Right hindlimb (tissue), 1 donor: ENCODE measurements at regions not wholly inside any gene's neighbourhood (a gene's known extent, or its start where the extent isn't known, plus 50 kb on each side); places are given as distances from the start of the nearest gene placed in this dataset.

ENCODE experiments used
- DNase-seq: peaks from one replicate; pipeline ENCODE4 v3.0.0-alpha.2; 2018

DNA sequence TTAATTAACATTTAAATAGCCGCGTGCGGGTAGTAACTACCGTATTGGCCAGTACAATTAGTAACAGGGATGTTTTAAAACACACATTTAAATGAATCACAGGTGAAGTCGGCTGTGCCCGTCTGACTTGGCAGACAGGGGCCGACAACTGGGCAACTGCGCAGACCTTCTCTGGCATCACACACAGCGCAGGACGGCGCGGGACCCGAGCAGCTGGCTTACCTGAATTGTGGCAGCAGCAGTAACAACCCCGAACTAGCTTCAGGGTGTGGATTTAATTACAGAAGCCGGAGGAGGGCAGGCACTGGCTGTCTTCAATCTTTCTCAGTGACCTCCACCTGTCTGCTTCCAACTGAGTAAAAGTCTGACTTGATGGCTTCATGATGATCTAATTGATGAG, 91.7 kb downstream of the DACT2 start:
- DNase-seq, result no peak

DNA sequence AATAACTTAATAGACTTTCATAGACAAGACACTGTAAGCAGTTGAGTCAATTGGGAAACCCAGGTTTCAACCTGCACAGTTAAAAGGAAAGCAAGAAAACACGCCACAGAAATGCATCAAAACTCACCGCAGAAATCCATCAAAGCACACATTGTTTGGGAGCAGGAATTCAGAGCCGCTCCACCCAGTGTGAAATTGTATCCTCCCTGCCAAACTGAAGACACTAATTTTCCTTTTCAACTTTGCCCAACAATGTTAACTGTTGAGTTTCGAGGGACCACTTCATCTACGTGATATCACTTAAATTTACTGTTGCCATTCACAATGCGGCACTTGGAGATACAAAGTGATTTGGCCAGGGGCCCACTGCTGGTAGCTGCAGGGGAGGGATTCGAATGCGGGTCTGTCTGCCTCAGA, 92.7 kb downstream of the DACT2 start:
- DNase-seq, result no peak

DNA sequence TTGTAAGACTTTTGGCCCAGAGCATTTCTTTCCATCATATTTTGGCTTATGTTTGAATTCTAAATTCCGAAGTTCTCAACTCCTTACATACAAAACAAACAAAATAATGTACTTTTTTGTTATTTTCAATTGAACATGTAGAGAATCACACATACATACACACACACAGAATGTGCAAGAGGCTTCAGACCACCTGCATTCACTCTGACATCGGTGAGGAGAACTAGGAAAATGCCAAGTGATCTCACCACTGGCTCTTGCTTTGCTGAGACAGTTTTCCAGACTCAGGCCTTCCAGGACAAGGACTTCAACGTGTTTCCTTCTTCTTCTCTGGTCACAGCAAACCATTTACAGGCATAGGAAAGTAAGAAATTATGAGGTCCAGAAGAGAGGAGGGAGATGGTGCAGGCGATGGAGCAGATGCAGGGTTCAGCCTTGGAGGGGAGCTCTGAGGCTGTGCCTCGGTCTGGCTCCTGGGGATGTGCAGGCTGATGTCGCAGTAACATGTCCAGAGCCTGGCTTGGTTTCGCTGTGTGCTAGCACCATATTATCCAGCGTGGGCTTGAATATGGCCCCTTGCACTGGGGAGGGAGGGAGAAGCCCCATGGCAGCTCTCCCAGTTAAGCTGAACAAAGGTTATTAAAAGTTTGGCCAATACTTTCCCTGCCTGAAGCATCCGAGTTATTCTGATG, 93.4 kb downstream of the DACT2 start:
- peak; percentile 88 for DNase-seq

DNA sequence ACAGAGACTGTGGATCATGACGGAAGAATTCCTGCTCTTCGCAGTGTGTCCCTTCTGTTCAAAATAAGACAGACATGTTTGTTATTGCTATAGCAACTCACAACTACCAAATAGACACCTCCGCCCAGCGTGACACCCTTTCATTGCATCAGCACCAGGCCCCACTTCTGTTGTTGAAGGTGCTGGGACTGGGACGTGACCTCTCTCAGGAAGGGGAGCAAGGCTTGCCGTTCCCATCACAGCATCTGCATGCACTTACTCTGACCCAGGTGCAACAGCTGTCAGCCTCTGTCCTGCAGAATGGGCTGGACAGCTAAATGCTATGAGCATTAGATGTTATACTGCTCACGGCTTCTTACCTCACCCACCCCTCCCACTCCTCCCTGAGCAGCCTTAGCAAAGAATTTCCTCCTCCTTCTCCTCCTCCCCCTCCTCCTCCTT, 94.1 kb downstream of the DACT2 start:
- DNase-seq, result peak; percentile 85

DNA sequence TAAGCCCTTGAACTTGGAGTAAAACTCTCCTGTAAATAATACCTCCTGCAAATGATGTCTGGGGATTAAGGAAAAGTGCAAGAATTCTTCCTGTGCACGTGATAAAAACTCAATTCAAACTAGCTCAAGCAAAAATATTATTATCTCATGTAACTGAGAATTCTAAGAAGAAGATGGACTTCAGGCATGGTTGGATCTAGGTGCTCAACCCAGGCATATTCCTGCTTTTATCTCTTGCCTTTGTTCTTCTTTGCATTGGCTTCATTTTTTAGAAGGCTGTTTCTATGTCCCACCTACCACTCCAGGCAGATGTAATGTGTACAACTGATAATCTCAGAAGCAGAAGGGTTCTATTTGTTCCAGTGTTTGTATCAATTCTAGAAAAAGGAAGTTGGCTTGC, 95.8 kb downstream of the DACT2 start:
- no peak for DNase-seq

DNA sequence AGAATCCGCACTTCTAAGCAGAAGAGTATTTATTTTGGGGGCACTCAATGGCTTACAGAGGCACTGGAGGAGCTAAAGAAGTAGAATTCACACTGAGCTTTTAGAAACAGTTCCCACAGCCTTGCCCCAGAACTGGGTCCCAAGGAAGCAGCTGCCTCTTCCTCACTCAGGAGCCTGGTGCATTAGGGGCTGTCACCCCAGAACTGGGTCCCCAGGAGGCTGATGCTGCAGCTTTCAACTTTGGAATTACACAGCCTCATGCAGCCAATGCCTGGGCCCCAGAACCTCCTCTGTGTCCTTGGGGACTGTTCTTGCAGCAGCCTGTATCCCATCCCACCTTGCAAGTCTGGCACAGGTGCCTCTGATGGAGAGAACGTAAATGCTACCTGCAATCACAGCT, 96.4 kb downstream of the DACT2 start:
- no peak for DNase-seq

DNA sequence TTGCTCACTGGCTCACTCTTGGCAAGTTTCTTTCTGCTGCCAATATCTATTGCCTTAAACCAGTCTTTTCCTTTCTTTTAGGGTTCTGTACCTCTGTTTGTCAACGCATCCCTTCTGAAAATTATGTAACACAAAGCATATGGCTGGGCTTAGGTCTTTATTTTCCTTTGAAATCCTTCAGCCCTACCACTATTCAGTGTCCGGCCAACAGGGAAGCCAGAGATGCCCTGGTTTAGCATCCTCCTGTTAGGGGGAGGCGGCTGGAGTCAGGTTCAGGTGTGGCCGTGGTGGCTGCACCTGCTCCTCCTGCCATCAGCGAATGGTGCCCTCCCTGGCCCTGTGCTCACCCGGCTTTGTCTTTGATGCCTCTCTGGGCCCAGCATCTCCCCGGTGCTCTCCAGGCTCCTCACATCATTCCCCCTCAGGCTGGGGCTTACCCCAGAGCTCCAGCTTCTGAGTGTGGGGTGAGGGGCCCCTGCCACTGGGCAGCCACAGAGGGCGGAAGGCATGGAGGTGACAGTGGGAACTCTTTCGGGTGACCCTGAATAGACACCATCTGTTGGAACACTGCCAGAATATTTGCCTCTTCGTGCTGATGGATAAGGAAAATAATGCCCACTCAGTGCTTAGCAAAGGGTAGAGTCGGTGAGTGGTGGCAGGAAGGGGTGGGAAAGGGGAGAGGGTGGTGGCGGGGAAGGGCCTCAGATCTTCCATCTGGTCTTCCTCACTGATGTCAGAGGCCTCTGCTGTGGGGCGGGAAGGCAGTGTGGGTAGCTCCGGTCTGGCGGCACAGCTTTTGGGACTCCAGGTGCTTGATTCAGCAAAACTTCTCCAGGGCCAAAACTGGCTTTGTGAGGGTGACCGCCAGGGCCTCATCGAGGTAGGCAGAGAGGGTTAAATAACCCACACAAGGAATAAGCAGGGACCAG, 97.2 kb downstream of the DACT2 start:
- no peak for DNase-seq

DNA sequence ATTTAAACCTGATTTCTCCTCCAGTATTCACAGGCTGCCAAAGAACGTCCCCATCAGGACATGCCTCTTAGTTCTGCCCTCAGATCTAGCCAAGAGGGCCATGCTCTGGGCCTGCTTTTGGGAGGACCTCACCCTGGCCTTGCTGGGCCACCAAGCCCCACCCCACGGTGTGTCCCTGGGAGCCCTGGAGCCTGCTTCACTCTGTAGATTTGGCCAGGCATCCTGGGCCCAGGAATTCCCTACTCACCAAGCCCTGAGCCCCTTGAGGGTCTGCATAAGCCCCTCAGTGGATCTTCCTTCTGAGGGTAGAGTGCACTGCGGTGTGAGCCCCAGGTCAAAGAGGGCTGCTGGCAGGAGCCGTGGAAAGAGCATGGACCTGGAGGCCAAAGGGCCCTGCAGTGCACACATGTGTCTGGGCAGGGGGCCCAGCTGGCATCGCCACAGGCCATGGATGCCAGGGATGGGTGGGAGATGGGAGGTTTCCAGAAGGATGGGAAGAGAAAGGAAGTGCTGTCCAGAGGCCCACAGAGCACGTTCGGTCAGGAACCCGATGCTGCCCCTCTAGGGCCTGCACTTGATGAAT, 98.0 kb downstream of the DACT2 start:
- no peak for DNase-seq

DNA sequence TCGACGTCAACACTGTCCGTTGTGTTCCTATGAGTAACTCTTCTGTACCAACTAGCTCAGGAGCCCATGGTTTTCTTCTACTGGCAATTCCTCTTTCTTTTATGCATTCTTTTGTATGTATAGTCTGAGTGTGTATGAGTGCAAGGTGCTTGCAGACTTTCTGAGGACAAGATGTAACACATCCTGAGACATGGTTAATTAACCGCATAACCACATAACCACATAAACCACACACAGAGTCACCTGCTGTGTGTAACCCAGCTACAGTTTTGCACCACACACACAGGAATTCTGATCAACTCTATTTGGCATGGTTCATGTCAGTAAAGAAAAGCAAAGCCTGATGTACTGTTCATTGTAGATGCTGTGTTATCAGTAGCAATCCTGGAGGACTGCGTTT, 98.6 kb downstream of the DACT2 start:
- DNase-seq, result no peak

DNA sequence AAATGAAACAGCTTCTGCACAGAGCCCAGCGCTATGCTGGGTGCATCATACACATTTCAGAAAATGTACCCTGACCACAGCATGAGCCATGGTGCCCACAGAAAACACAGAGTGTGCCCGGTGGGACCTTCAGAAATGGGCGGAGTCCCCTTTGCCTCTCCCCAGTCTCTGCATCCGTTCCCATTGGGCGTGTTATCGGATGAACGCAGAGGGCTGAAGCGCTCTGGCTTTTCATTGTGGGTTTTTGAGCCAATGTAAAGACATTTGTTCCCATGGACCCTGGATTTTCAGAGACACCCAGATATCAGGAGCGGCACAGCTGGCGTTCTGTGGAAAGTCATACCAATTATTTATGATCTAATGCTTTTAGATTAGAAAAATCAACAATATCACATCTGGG, 99.8 kb downstream of the DACT2 start:
- peak; percentile 11 for DNase-seq

DNA sequence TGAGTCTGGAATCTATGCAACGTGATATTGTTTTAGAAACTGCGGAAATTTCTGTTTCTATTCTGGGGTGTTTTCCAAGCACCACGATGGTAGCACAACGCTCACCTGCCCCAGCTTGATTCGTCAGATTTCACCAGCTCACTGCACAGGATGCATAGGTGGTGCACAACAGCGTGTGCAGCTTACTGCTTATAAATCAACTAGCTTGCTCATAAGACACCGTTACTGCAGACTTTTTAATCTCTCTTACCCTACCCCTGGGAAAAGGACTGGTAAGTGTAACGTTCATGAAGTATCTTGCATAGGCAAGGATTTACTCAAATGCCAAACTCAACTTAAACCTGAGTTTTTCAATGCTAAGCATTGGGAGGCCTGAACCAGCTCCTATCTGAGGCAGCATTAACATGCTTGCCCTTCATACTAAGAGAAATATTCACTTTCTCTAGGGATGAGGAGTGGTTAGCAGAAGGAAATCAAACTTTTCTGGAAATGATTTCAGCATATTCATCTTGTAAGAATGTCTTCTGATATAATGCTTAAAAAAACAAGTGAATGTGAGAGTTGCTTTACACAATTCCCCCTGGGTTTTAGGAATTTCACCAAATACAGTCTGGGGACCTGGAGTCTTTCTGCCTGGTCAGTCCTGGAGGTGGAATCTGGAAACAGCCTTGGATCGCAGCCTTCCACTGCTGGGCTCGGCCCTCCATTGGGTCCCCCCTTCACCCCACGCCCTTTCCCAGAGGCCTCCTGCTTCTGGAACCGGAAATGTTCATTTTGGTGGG, 100.6 kb downstream of the DACT2 start:
- peak; percentile 49 for DNase-seq

DNA sequence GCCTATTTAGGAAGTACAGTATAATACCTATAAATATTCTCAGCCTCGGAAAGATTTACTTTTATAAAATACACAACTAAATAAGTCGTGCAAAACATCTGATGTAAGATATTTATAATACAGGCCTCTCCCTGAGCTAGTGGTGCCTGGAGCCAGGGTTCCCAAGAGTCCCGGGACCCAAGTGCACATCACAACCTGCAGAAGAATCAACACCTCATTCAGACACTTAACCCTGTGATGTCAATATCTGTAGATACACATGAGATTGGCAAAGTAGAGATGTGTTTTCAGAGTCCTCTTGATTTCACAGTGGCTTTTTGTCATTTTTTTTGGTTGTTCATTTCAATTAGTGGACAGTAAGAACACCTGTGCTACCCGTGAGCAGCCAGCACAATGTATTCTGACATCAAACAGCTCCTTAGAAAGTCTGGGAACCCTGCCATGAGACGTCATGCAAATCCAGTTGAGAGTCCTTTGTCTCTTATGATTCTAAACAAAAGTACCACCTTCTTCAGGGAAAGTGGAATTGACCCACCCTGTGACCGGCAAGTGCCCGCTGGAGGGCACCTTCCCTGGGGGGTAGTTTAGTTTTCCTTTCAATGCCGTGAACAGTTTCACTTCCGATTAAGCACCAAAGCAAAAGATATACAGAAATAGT, 101.6 kb downstream of the DACT2 start:
- peak; percentile 17 for DNase-seq

DNA sequence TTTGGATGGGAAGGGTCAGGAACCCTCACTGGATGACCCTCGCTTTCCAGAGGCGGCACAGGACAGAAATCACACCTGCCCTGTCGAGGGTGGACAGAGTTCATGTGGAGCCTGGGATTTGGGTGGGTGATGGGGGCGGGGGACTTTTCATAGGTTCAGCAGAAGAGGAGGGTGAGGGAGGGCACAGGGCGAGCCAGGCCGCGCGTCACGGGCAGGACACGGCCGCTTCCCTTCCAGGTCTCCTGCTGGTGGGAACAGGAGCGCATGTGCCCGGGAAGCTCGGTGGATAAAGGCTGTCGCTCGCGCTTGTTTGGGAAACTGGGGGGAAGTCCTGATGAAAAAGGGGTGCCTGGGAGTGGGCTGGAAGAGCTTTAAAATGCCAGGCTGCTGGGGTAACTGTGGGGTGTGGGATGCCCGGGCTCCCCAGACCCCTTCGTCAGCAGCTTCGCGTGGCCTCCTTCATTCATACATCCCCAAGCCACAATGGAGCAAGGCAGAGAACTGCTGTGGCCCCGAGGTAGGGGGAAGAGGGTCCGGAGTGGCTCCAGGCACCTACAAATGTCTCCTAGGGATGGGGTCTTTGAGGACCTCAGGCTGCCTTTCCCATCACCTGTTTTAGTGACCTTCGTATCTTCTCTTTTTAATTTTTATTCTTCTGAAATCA, 102.2 kb downstream of the DACT2 start:
- peak; percentile 13 for DNase-seq

DNA sequence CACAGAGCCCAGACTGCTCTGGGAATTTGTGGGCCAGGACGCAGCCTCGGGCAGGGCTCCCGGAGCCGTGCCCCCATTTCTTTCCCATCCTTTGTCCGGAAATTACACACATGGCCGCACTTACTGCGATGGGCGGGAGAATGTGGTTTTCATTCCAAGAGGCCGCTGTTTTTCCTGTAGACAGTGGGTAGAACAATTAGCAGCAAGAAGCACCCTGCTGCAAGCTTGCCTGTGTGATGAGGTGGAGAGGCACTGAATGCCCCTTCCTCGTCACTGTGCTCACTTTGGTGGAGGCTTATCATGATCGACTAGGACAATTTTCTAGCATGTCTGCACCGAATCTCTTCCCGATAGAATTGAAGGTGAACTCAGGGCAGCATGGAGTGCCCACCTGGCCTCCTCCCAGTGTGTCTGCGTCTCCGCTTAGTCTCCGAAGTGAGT, 102.8 kb downstream of the DACT2 start:
- peak; percentile 41 for DNase-seq

DNA sequence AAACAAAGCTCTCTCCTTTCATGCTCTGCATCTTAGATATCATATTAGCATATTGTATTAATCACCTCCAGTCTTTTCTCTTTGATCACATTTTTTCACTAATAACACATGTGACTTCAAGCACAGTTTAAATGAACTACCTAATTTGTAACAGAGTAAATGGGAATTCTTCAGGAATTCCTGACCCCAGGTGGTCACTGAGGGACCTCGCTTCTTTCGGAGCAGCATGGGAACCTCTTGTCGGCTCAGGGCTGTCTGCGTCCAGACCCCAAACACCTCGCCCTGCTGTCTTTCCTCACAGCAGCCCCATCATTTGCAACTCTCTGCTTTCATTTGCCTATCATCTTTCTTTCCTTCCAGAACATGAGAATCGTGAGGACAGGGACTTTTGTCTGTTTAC, 103.5 kb downstream of the DACT2 start:
- DNase-seq, result no peak

DNA sequence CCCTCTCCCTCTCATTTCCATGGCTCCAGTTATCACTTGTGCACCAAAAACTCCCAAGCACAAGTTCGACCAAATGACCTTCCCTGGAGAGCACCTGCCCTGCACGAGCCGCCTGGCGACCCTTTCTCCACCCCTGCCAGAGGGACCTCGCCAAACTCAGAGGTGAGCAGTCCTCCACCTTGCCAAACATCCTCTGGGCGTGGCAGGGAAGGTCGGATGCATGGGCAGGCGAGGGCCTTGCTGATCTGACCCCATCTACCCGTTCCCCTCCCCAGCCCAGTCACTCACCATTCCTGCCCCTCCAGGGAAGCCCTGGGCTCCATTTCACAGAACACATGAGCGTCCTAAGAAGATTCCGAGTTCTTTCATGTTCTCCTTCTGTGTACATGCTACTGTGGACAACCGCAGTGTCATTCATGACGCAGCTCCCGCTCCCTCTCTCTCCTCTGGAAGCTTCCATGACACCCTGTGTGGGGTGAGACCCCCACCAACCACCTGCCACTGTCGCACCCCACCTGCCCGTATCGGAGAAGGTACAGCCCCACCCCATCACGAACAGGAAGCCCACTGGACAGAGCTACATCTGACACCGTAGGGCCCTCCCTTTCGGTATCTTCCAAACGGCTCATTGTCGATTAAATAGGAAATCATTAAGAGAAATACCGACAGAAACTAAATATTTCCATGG, 104.3 kb downstream of the DACT2 start:
- peak; percentile 20 for DNase-seq

DNA sequence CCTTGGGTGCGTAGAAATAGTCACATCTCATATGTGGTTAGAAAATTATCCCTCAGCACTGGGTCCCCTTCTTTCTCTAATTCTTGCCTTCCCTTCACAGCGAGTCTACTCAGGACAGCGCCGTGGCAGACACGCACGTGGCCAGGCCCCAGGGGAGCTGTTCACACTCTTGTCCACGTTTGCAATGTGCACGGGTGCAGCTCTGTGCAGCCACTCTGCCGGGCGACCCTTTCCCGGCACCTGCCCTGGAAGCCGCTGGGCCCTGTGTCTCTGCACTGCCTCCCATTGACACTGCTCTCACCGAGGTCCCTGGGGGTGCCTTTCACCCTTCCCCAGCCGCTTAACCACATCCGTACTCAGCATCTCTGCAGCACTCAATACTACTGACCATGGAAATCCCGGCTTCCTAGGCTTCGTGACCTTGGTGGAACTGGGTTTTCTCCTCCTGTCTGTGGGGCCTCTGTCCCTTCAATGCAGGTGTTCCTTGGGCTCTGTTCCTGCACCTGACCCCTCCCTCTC, 104.9 kb downstream of the DACT2 start:
- no peak for DNase-seq

DNA sequence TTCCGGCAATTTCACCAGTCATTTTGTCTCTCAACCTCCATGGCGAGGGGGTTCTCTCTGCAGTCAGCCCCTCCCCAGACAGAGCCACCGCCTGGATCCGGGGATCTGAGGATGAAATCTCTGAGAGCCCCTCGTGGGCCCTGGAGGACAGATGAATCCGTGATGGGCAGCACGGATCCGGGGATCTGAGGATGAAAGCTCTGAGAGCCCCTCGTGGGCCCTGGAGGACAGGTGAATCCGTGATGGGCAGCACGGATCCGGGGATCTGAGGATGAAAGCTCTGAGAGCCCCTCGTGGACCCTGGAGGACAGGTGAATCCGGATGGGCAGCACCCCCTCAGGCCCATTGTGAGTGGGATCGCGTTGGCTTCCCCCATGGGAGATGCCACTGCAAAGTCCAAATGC, 106.5 kb downstream of the DACT2 start:
- DNase-seq, result no peak

DNA sequence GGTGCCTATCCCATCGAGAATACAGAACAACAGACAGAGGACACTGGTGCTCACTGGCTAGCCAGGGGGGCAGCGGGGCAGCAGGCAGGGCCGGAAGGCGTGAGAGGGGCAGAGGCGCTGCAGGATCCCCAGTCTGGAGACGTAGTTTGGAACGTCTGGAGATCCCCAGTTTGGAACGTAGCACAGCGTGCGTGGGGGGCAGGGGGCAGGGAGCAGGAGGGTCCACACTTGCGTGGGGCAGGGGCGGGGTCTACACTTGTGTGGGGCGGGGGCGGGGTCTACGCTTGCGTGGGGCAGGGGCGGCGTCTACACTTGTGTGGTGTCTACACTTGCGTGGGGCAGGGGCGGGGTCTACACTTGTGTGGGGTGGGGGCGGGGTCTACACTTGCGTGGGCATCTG, 107.2 kb downstream of the DACT2 start:
- peak; percentile 7 for DNase-seq

DNA sequence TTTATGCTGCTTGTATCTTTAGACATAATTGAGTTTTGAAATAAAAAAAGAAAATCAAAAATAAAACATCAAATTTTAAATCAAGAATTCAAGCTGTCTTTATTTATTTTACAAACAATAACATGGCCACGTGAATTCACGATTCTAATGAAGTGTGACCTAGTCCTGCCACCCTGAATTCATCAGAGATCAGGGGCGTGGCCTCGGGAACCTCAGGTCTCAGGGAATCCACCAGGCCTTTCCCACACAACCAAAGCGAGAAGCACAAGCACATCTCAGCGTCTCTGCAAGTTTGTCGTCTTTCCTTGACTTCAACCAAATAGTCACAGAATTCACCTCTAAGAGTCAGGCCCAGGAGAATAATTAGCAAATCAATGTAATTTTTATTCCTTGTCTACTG, 107.9 kb downstream of the DACT2 start:
- no peak for DNase-seq
